GM12878 (cell line): ENCODE measurements at regions not wholly inside any gene's neighbourhood (a gene's known extent, or its start where the extent isn't known, plus 50 kb on each side); places are given as distances from the start of the nearest gene placed in this dataset.
A peak's percentile ranks its signal among the peaks of the same experiment; 100 is the strongest.

Source experiments
- ATAC-seq: fragments of 200-7000 bp; cut with Tn5 transposase; 3 replicates; pipeline ENCODE4 v1.9.1; 2020; ENCODE audit warnings: mild to moderate bottlenecking, moderate library complexity
- BruUV-seq: library from RNA; stranded (reverse); fragments of 400-500 nt; replicated peaks from 2 replicates; lab custom pipeline; 2021; lab: Mats Ljungman, UMichigan
- CTCF ChIA-PET: fragments of 300-600 bp; sonication (Branson Sonifier 250); formaldehyde crosslinking; extraction: SDS; loops from one replicate; lab custom pipeline; 2021; ENCODE audit warnings: inconsistent platforms; lab: Yijun Ruan, JAX
- POLR2A ChIA-PET: fragments of 350-600 bp; formaldehyde crosslinking; extraction: SDS; loops from one replicate; lab custom pipeline; 2021; ENCODE audit warnings: inconsistent platforms; lab: Charles Lee
- RAD21 ChIA-PET: fragments of 300-600 bp; sonication (Branson Sonifier 250); formaldehyde crosslinking; loops from one replicate; lab custom pipeline; 2023; ENCODE audit warnings: antibody characterized with exemption; ENCODE audit not compliant: unreplicated experiment; lab: Charles Lee
- SMC1A ChIA-PET: fragments of 300-600 bp; sonication (Branson Sonifier 250); formaldehyde crosslinking; loops from one replicate; lab custom pipeline; 2023; ENCODE audit not compliant: unreplicated experiment, uncharacterized antibody; lab: Charles Lee
- DNase-seq: peaks from one replicate; pipeline ENCODE4 v3.0.0-alpha.2; 2011; ENCODE audit warnings: low read depth, low spot score
- FAIRE-seq: peaks from 3 replicates; lab custom pipeline; 2011; peaks lifted over from hg19 to GRCh38; lab: Jason Lieb, UNC
- H2AFZ ChIP-seq: 2 replicates; pipeline ENCODE4 v1.6.0; 2011; ENCODE audit warnings: low read depth, low read length, control low read depth; ENCODE audit not compliant: control insufficient read depth
- H3K27ac ChIP-seq: 2 replicates; pipeline ENCODE4 v1.5.1; 2011; ENCODE audit warnings: control low read depth; ENCODE audit not compliant: control insufficient read depth, insufficient read depth
- H3K27me3 ChIP-seq, 2 experiments: replicated peaks in 1 of 2; 2 replicates each; pipeline versions ENCODE4 v1.6.0 to v1.6.1; 2011; ENCODE audit warnings: low read length in 1 of 2; ENCODE audit not compliant: control insufficient read depth in 2 of 2, insufficient read depth in 2 of 2
- H3K36me3 ChIP-seq, 2 experiments: 2 replicates each; pipeline ENCODE4 v1.5.1; 2011; ENCODE audit warnings: low read length in 1 of 2; ENCODE audit not compliant: control insufficient read depth in 2 of 2, insufficient read depth in 2 of 2
- H3K4me1 ChIP-seq: 2 replicates; pipeline ENCODE4 v1.6.1; 2011; ENCODE audit warnings: mild to moderate bottlenecking, low read length, moderate library complexity, mixed read lengths; ENCODE audit not compliant: control insufficient read depth, insufficient read depth
- H3K4me2 ChIP-seq: 2 replicates; pipeline ENCODE4 v1.6.0; 2011; ENCODE audit warnings: control low read depth; ENCODE audit not compliant: control insufficient read depth, insufficient read depth
- H3K4me3 ChIP-seq: fragments of 200-600 bp; sonication (generic); 2 replicates; pipeline ENCODE4 v1.5.1; 2016
- H3K79me2 ChIP-seq: 2 replicates; pipeline ENCODE4 v1.6.0; 2011; ENCODE audit warnings: low read length; ENCODE audit not compliant: control insufficient read depth, insufficient read depth
- H3K9ac ChIP-seq: 2 replicates; pipeline ENCODE4 v1.8.0; 2011; ENCODE audit warnings: low read length, control low read depth, mixed read lengths; ENCODE audit not compliant: control insufficient read depth, insufficient read depth
- H3K9me3 ChIP-seq: replicated peaks from 3 replicates; pipeline ENCODE4 v1.5.1; 2011; ENCODE audit warnings: mild to moderate bottlenecking, low read length; ENCODE audit not compliant: control insufficient read depth, insufficient read depth
- H4K20me1 ChIP-seq: 2 replicates; pipeline ENCODE4 v1.6.0; 2011; ENCODE audit not compliant: control insufficient read depth, insufficient read depth
- BACH1 ChIP-seq: fragments of 450-650 bp; IDR thresholded peaks from 2 replicates; pipeline ENCODE4 v1.6.1; 2017; ENCODE audit warnings: mild to moderate bottlenecking, borderline replicate concordance
- BCL3 ChIP-seq: IDR thresholded peaks from 2 replicates; pipeline ENCODE4 v1.6.1; 2011; ENCODE audit warnings: borderline replicate concordance, low read depth, mild to moderate bottlenecking, moderate library complexity, low read length; ENCODE audit not compliant: insufficient read depth, poor library complexity, severe bottlenecking
- CHD1 ChIP-seq: IDR thresholded peaks from 2 replicates; pipeline ENCODE4 v1.6.1; 2012; ENCODE audit warnings: low read depth, low read length, improper control_type of control experiment
- CUX1 ChIP-seq: IDR thresholded peaks from 2 replicates; pipeline ENCODE4 v1.6.1; 2012; ENCODE audit warnings: improper control_type of control experiment, low read depth, low read length; ENCODE audit not compliant: insufficient replicate concordance
- DPF2 ChIP-seq: fragments of 450-650 bp; IDR thresholded peaks from 2 replicates; pipeline ENCODE4 v1.6.1; 2017; ENCODE audit warnings: mild to moderate bottlenecking
- FOXM1 ChIP-seq: IDR thresholded peaks from 2 replicates; pipeline ENCODE4 v1.6.1; 2012; ENCODE audit warnings: low read depth, mild to moderate bottlenecking, inconsistent platforms, low read length, moderate library complexity
- KAT2A ChIP-seq: conservative IDR thresholded peaks from 2 replicates; pipeline ENCODE4 v1.6.1; 2011; ENCODE audit warnings: low read depth, low read length; ENCODE audit not compliant: control insufficient read depth
- LARP7 ChIP-seq: fragments of 450-650 bp; IDR thresholded peaks from 2 replicates; pipeline ENCODE4 v1.6.1; 2017; ENCODE audit warnings: mild to moderate bottlenecking
- PBX3 ChIP-seq: IDR thresholded peaks from 2 replicates; pipeline ENCODE4 v1.6.1; 2011; ENCODE audit warnings: mild to moderate bottlenecking, low read depth, low read length, moderate library complexity; ENCODE audit not compliant: insufficient replicate concordance
- PML ChIP-seq: IDR thresholded peaks from 2 replicates; pipeline ENCODE4 v1.6.1; 2012; ENCODE audit warnings: low read length, inconsistent platforms
- RB1 ChIP-seq: fragments of 450-650 bp; formaldehyde crosslinking; IDR thresholded peaks from 2 replicates; pipeline ENCODE4 v1.6.1; 2017; ENCODE audit warnings: mild to moderate bottlenecking, borderline replicate concordance
- RUNX3 ChIP-seq: IDR thresholded peaks from 2 replicates; pipeline ENCODE4 v1.6.1; 2012; ENCODE audit warnings: low read length, inconsistent platforms
- SRF ChIP-seq, 2 experiments: IDR thresholded peaks; 2 replicates each; pipeline ENCODE4 v1.6.1; 2011; ENCODE audit warnings: low read depth in 2 of 2, low read length in 2 of 2, mild to moderate bottlenecking in 1 of 2, moderate library complexity in 1 of 2
- TBL1XR1 ChIP-seq: IDR thresholded peaks from 2 replicates; pipeline ENCODE4 v1.6.1; 2012; ENCODE audit warnings: low read depth, low read length, improper control_type of control experiment
- ZSCAN29 ChIP-seq: fragments of 450-650 bp; IDR thresholded peaks from 2 replicates; pipeline ENCODE4 v1.6.1; 2017; ENCODE audit warnings: mild to moderate bottlenecking, moderate library complexity
- WGBS: methylation state at CpG from one replicate; pipeline ENCODE4 v1.1.6; 2016; ENCODE audit warnings: low lambda C conversion rate; ENCODE audit not compliant: insufficient replicate concordance, insufficient coverage; ENCODE audit errors: missing lambda C conversion rate; 5-methylcytosine and 5-hydroxymethylcytosine counted together
- in situ Hi-C: fragments of 300-500 bp; cut with MboI; formaldehyde crosslinking; loops from 9 replicates; pipeline ENCODE4 v1.14.3; 2018; ENCODE audit warnings: mixed read lengths
- intact Hi-C: fragments of 100-400 bp; cut with micrococcal nuclease; formaldehyde crosslinking; loops from one replicate; pipeline ENCODE4 v1.14.2; 2022; ENCODE audit not compliant: unreplicated experiment

- peak; percentile 72 for DNase-seq
- CTCF ChIA-PET = no interaction called here
- Histone ChIP-seq H3K79me2 (no peaks in the 10 kb centered on the region), H2AFZ (no peak overlapping the region), H3K9me3 (no peaks in the 10 kb centered on the region), H3K4me3 (no peak overlapping the region), H3K36me3 (no peaks in the 10 kb centered on the region), H4K20me1 (no peaks in the 10 kb centered on the region), H3K9ac (no peak overlapping the region), H3K4me1 (peaks cover 6% of the 10 kb centered on the region), H3K27ac (peak overlapping the region; percentile 1; the same call in 1 of the 2 replicates), H3K4me2 (no peak overlapping the region), H3K27me3 (no peaks in the 10 kb centered on the region)
- 13% methylated on average over 4 of the region's 4 CpGs for WGBS
- ATAC-seq = peak; percentile 92
- peak; percentile 57 for FAIRE-seq
- RAD21 ChIA-PET = interaction anchor here (0.9 to 1.3 kb wide), 2 partner anchors 33 to 73 kb away, joined by 3 to 7 read pairs; no protein-coding TSS in a partner anchor
- in situ Hi-C loops = no loop called here
- SMC1A ChIA-PET = interaction anchor here (0.6 to 2.2 kb wide), 5 partner anchors 8 to 384 kb away, joined by 3 to 8 read pairs (median 4); no protein-coding TSS in a partner anchor
- BruUV-seq = no TSS peak
- intact Hi-C loops = loop anchor here (5.0 kb wide), 2 partner anchors 72 to 132 kb away; no protein-coding TSS in a partner anchor
- POLR2A ChIA-PET = no interaction called here
- TF ChIP-seq BACH1 (0 out of 2 replicates have a peak, but pooled peaks have one; percentile 25), PBX3 (peak; percentile 31), ZSCAN29 (0 out of 2 replicates have a peak, but pooled peaks have one; percentile 18), LARP7 (no peak), FOXM1 (peak; percentile 79), CUX1 (peak; percentile 21), BCL3 (peak; percentile 53), SRF (IDR thresholded peaks at IDR 0.05; ENCODE audit: low read depth in 2 of 2, low read length in 2 of 2) (0 out of 4 replicates have a peak, but pooled peaks of 1 of the 2 experiments have one; percentile 36), CHD1 (no peak), DPF2 (peak; percentile 83), RB1 (no peak), RUNX3 (peak; percentile 74), TBL1XR1 (peak; percentile 58; the same call in 1 of the 2 replicates), KAT2A (no peak), PML (0 out of 2 replicates have a peak, but pooled peaks have one; percentile 21)
Measured at GRCh38 chrX:42869659-42870476, 91.9 kb upstream of the PPP1R2C start.
